B cell (primary cell): ENCODE measurements at regions not wholly inside any gene's neighbourhood (a gene's known extent, or its start where the extent isn't known, plus 50 kb on each side); places are given as distances from the start of the nearest gene placed in this dataset.
"Not testable (repeated sequence)": the region's sequence is repeated elsewhere in the genome, so short reads cannot be mapped to it uniquely, and the experiment has no call there.

ENCODE experiments used
- ATAC-seq: fragments of 200-7000 bp; cut with Tn5 transposase; one replicate; pipeline ENCODE4 v1.10.0; 2021; ENCODE audit warnings: low read depth, mild to moderate bottlenecking, moderate number of reproducible peaks, moderate library complexity
- CTCF ChIA-PET: fragments of 350-600 bp; sonication (Branson Sonifier 250); formaldehyde crosslinking; loops from one replicate; lab custom pipeline; 2021; ENCODE audit warnings: antibody characterized with exemption, inconsistent platforms; lab: Charles Lee
- POLR2A ChIA-PET: fragments of 350-600 bp; sonication (Branson Sonifier 250); formaldehyde crosslinking; loops from one replicate; lab custom pipeline; 2021; ENCODE audit warnings: antibody characterized with exemption; lab: Charles Lee
- DNase-seq: peaks from one replicate; pipeline ENCODE4 v3.0.0; 2013
- H2AFZ ChIP-seq: 2 replicates; pipeline ENCODE4 v1.6.1; 2012; ENCODE audit warnings: mild to moderate bottlenecking, low read depth, low read length; ENCODE audit not compliant: insufficient read depth, poor library complexity, severe bottlenecking
- H3K27ac ChIP-seq, 2 donors: 1 replicate in 1 of 2; 2 replicates in 1 of 2; pipeline ENCODE4 v1.5.1; 2012 to 2013; ENCODE audit warnings: low read length in 2 of 2, mild to moderate bottlenecking in 2 of 2, moderate library complexity in 1 of 2
- H3K27me3 ChIP-seq, 4 experiments: fragments of 200-600 bp in 1 of 4; sonication (generic) in 1 of 4; replicated peaks in 1 of 4; 1 replicate in 2 of 4; 2 replicates in 2 of 4; pipeline versions ENCODE4 v1.6.1 to v1.7.0; 2013 to 2016; ENCODE audit warnings: low read length in 3 of 4, mild to moderate bottlenecking in 2 of 4, mixed read lengths in 1 of 4, moderate library complexity in 1 of 4; ENCODE audit not compliant: insufficient read depth in 4 of 4, control insufficient read depth in 3 of 4; ENCODE audit errors: control extremely low read depth in 1 of 4
- H3K36me3 ChIP-seq, 2 experiments: replicated peaks in 1 of 2; 1 replicate in 1 of 2; 2 replicates in 1 of 2; pipeline versions ENCODE4 v1.6.1 to v1.7.1; 2013; ENCODE audit warnings: low read length in 1 of 2; ENCODE audit not compliant: insufficient read depth in 2 of 2, control insufficient read depth in 1 of 2; ENCODE audit errors: control extremely low read depth in 1 of 2, extremely low read depth in 1 of 2
- H3K4me1 ChIP-seq, 2 donors: fragments of 200-600 bp in 1 of 2; sonication (generic) in 1 of 2; 1 replicate in 1 of 2; 2 replicates in 1 of 2; pipeline versions ENCODE4 v1.5.1 to v1.6.1; 2013 to 2017; ENCODE audit warnings: low read length in 2 of 2; ENCODE audit not compliant: control insufficient read depth in 2 of 2, insufficient read depth in 2 of 2
- H3K4me2 ChIP-seq: replicated peaks from 2 replicates; pipeline ENCODE3; 2012; ENCODE audit warnings: mild to moderate bottlenecking, low read depth, low read length; ENCODE audit not compliant: poor library complexity, severe bottlenecking
- H3K4me3 ChIP-seq, 5 experiments: fragments of 200-600 bp in 1 of 5; sonication (generic) in 1 of 5; 1 replicate in 3 of 5; 2 replicates in 2 of 5; pipeline versions ENCODE4 v1.5.1 to v1.7.0; 2011 to 2016; ENCODE audit warnings: low read length in 4 of 5, mild to moderate bottlenecking in 4 of 5, low read depth in 2 of 5, control low read depth in 1 of 5, moderate library complexity in 1 of 5; ENCODE audit not compliant: insufficient read depth in 1 of 5; ENCODE audit errors: control extremely low read depth in 1 of 5, extremely low read depth in 1 of 5
- H3K79me2 ChIP-seq: fragments of 200-600 bp; sonication (generic); one replicate; pipeline ENCODE4 v1.6.0; 2016; ENCODE audit warnings: low read length; ENCODE audit not compliant: control insufficient read depth, insufficient read depth
- H3K9ac ChIP-seq: fragments of 200-600 bp; sonication (generic); 2 replicates; pipeline ENCODE4 v1.6.1; 2017; ENCODE audit warnings: mild to moderate bottlenecking, low read length, moderate library complexity
- H3K9me3 ChIP-seq, 3 donors: one replicate each; pipeline versions ENCODE4 v1.6.1 to v1.7.1; 2013; ENCODE audit warnings: low read length in 2 of 3; ENCODE audit not compliant: control insufficient read depth in 2 of 3, insufficient read depth in 1 of 3; ENCODE audit errors: control extremely low read depth in 1 of 3
- H4K20me1 ChIP-seq: 2 replicates; pipeline ENCODE4 v1.6.0; 2012; ENCODE audit warnings: mild to moderate bottlenecking, low read length; ENCODE audit not compliant: insufficient read depth, control insufficient read depth, poor library complexity, severe bottlenecking
- H3K27ac Mint-ChIP-seq: one replicate; pipeline ENCODE4 v1.8.0; 2021; ENCODE audit warnings: mixed read lengths
- H3K27me3 Mint-ChIP-seq: one replicate; pipeline ENCODE4 v1.8.0; 2021; ENCODE audit warnings: mixed read lengths
- H3K4me1 Mint-ChIP-seq: one replicate; pipeline ENCODE4 v1.8.0; 2021; ENCODE audit warnings: mixed read lengths
- H3K4me3 Mint-ChIP-seq: one replicate; pipeline ENCODE4 v1.8.0; 2021; ENCODE audit warnings: mixed read lengths
- H3K9me3 Mint-ChIP-seq: one replicate; pipeline ENCODE4 v1.8.0; 2022; ENCODE audit warnings: mixed read lengths; ENCODE audit not compliant: insufficient read depth
- CTCF ChIP-seq: fragments of 200-600 bp; IDR thresholded peaks from one replicate; pipeline ENCODE4 v1.8.0; 2022; ENCODE audit warnings: antibody characterized with exemption, mild to moderate bottlenecking
- EZH2 ChIP-seq: IDR thresholded peaks from 2 replicates; pipeline ENCODE4 v1.6.1; 2012; ENCODE audit warnings: borderline replicate concordance, low read depth, mild to moderate bottlenecking, moderate library complexity, low read length; ENCODE audit not compliant: insufficient read depth, poor library complexity, severe bottlenecking
- WGBS: methylation state at CpG from one replicate; pipeline ENCODE4 v1.1.5; 2013; ENCODE audit warnings: missing lambda C conversion rate; ENCODE audit not compliant: insufficient coverage; 5-methylcytosine and 5-hydroxymethylcytosine counted together
- intact Hi-C: fragments of 100-400 bp; cut with micrococcal nuclease; formaldehyde crosslinking; loops from one replicate; pipeline ENCODE4 v1.10.0; 2022

- Mint-ChIP-seq H3K27me3 (no peaks in the 10 kb centered on the region), H3K27ac (no peak overlapping the region), H3K4me3 (no peak overlapping the region), H3K4me1 (no peaks in the 10 kb centered on the region), H3K9me3 (peaks cover 2% of the 10 kb centered on the region)
- CTCF ChIA-PET = no interaction called here
- H3K9me3 ChIP-seq = no peaks in the 10 kb centered on the region
- DNase-seq (no peak), ATAC-seq (no peak)
- no CpG with 5 or more reads among the region's 4 CpGs for WGBS
- no peak overlapping the region for H3K9ac ChIP-seq
- TF ChIP-seq CTCF (no peak), EZH2 (no peak)
- no peak overlapping the region for H2AFZ ChIP-seq
- POLR2A ChIA-PET = no interaction called here
- H3K36me3 ChIP-seq = no peaks in the 10 kb centered on the region
- no peaks in the 10 kb centered on the region for H3K79me2 ChIP-seq
- no peak overlapping the region for H3K4me3 ChIP-seq
- H3K27ac ChIP-seq = no peak overlapping the region
- no peaks in the 10 kb centered on the region for H3K4me1 ChIP-seq
- no peaks in the 10 kb centered on the region for H4K20me1 ChIP-seq
- H3K4me2 ChIP-seq = no peak overlapping the region
- intact Hi-C loops = no loop called here
- no peaks in the 10 kb centered on the region for H3K27me3 ChIP-seq
Measured at GRCh38 chr13:61884830-61885229, 469.2 kb upstream of the PCDH20 start.

GRCh38 chr13:61880578-61881283 is 465.1 kb upstream of the PCDH20 start:
- Mint-ChIP-seq H3K9me3 (peaks cover 11% of the 10 kb centered on the region), H3K4me1 (no peaks in the 10 kb centered on the region), H3K4me3 (no peak overlapping the region), H3K27ac (no peak overlapping the region), H3K27me3 (no peaks in the 10 kb centered on the region)
- CTCF ChIA-PET = no interaction called here
- Histone ChIP-seq H3K36me3 (no peaks in the 10 kb centered on the region), H3K4me2 (no peak overlapping the region), H3K27ac (no peak overlapping the region), H3K4me1 (no peaks in the 10 kb centered on the region), H2AFZ (no peak overlapping the region), H3K27me3 (no peaks in the 10 kb centered on the region), H3K9me3 (peaks cover 0 to 7% (median 0%) of the 10 kb centered on the region in 3 donors), H3K79me2 (no peaks in the 10 kb centered on the region), H4K20me1 (no peaks in the 10 kb centered on the region), H3K4me3 (no peak overlapping the region), H3K9ac (no peak overlapping the region)
- no peak for DNase-seq
- intact Hi-C loops = no loop called here
- no peak for ATAC-seq
- 56% methylated on average over 1 of the region's 3 CpGs for WGBS
- POLR2A ChIA-PET = no interaction called here
- TF ChIP-seq CTCF (no peak), EZH2 (no peak)

- intact Hi-C loops, CTCF ChIA-PET, H3K27ac ChIP-seq, H3K36me3 ChIP-seq, H3K27me3 Mint-ChIP-seq, POLR2A ChIA-PET, H3K9me3 ChIP-seq, DNase-seq, H3K27me3 ChIP-seq, H3K4me3 Mint-ChIP-seq, H3K9ac ChIP-seq, H3K4me1 Mint-ChIP-seq, H3K79me2 ChIP-seq, H3K27ac Mint-ChIP-seq, H2AFZ ChIP-seq, H3K4me2 ChIP-seq, H4K20me1 ChIP-seq, ATAC-seq, H3K4me1 ChIP-seq, H3K4me3 ChIP-seq: not testable (repeated sequence)
- 81% methylated on average over 4 of the region's 4 CpGs for WGBS
- peaks cover 16% of the 10 kb centered on the region for H3K9me3 Mint-ChIP-seq
Measured at GRCh38 chr13:61878565-61878964, 462.9 kb upstream of the PCDH20 start.
